ENCODE measurements at regions not wholly inside any gene's neighbourhood (a gene's known extent, or its start where the extent isn't known, plus 50 kb on each side); places are given as distances from the start of the nearest gene placed in this dataset.

- no peak for DNase-seq (ENCODE audit: low read depth in 2 of 2, low spot score in 1 of 2)
These were observed 49.9 kb downstream of the CHRM3 start for GRCh38 chr1:239436286-239436685.

GRCh38 chr1:239437822-239438221 lies 51.5 kb downstream of the CHRM3 start:
- DNase-seq (ENCODE audit: low read depth in 2 of 2, low spot score in 1 of 2), result no peak

DNA sequence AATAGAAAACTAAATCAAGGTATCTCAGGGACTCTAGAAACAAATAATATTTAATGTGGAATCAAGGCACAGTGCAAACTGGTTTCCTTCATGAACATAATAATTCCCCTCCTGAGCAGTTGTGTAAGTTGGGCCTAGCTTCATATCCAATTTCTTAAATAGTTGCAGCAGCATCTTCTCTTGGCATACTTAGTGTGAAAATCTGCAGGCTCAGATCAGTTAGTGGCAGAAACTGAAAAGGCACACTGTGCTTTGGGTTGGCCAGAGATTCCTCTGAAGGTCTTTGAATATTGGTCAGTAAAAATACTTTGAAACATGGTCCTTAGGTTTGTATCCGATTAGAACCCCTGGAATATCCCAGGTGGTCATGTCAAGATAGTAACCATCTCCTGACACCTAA lies 52.5 kb downstream of the CHRM3 start:
- DNase-seq (ENCODE audit: low read depth in 2 of 2, low spot score in 1 of 2), result no peak

DNA sequence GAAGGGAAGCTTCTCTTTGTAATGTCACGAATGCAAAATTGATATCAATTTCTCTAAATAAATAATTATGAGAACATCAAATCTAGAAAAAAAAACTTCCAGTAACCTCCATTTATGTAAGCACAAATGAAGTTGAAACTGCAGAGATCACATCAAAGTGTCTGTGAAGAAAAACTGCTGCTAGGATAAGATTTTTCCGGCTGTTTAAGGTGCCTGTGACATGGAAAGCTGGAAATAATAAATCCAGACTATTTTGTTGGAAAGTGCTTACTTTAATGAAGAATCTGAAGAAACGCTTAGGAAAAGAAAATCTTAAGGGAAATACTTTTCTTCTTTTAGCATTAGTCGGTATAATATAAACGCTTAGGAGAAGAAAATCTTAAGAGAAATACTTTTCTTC lies 57.0 kb downstream of the CHRM3 start:
- DNase-seq (ENCODE audit: low read depth in 2 of 2, low spot score in 1 of 2), result no peak

GRCh38 chr1:239446611-239447010 lies 60.2 kb downstream of the CHRM3 start:
- no peak for DNase-seq (ENCODE audit: low read depth in 2 of 2, low spot score in 1 of 2)

DNA sequence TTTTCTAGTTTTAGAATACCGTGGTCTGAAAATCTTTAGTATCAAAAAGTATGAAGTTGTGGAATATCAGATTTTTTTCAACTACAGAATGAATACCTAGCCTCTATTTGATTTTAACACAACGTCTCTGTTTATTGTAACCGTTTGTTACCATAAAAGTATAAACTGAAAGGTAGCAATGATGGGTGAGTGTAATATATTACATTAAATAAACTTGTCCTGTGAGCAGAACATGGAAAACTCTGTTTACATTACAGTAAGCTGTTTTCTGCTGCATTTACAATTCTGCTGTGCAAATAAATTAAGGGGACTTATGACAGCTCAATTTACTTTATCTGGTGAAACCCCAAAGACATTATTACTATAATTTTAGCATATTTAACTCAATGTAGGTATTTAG lies 62.5 kb downstream of the CHRM3 start:
- DNase-seq (ENCODE audit: low read depth in 2 of 2, low spot score in 1 of 2), result no peak

GRCh38 chr1:239455743-239456142 lies 69.4 kb downstream of the CHRM3 start:
- no peak for DNase-seq (ENCODE audit: low read depth in 2 of 2, low spot score in 1 of 2)

DNA sequence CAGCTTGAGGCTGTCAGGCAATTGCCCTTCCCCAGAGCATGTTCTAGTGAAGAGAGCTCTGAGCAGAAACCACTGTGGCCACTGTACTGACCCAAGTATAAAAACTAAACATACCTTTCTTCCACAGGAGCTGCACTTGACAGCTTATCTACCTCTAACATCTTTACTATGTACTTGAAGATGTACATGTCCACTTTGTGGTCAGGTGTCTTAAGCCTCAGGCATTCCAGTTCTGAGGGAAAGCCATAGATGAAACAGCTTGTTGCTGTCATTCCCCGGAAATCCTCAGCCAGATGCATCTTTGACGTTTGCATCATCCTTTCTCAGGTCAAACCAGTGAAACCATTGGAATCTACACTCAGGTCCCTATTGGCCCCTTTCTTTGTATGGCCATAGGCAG lies 70.4 kb downstream of the CHRM3 start:
- no peak for DNase-seq (ENCODE audit: low read depth in 2 of 2, low spot score in 1 of 2)

- DNase-seq (ENCODE audit: low read depth in 2 of 2, low spot score in 1 of 2), result no peak
These were observed 71.2 kb downstream of the CHRM3 start for GRCh38 chr1:239457491-239458143.

GRCh38 chr1:239458144-239458500 lies 71.8 kb downstream of the CHRM3 start:
- no peak for DNase-seq (ENCODE audit: low read depth in 2 of 2, low spot score in 1 of 2)

- no peak for DNase-seq (ENCODE audit: low read depth in 2 of 2, low spot score in 1 of 2)
These were observed 81.4 kb downstream of the CHRM3 start for GRCh38 chr1:239467730-239468129.

DNA sequence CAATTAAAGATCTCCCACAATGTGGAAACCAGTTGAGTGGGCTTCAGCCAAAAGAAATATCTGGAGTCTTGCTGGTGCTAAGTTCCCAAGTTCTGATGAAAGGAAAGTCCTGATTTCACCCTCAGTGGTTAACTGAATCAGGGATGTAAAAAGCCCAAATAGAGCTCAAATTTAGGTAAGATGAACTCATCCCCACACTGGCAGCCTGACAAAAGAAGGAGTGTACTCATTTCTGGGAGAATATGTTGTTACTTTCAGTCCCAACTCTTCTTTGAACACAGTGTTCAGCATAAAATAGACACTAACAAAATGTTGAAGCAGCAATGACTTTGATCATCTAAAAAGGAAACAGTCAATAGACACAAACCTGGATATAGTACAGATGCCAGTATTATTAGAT lies 91.7 kb downstream of the CHRM3 start:
- DNase-seq (ENCODE audit: low read depth in 2 of 2, low spot score in 1 of 2), result no peak

DNA sequence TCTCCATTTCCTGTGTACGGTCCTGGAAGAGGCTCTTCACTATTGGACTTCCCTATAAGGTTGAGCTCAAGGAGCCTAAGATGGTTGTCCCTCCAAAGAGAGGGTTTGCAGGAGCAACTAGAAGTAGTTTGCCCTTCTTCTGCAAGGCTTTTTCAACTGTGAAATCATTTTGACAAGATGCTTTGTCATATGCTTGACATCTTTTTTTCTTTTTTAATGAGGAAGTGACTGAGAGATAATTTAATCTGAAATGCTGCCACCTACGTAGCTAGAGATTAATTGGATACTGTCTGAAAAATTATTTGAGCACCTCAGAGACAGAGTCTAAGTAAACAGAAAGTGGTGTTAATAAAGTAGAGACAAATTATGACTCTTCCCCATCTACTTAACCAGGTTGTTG lies 97.0 kb downstream of the CHRM3 start:
- DNase-seq (ENCODE audit: low read depth in 2 of 2, low spot score in 1 of 2), result no peak

DNA sequence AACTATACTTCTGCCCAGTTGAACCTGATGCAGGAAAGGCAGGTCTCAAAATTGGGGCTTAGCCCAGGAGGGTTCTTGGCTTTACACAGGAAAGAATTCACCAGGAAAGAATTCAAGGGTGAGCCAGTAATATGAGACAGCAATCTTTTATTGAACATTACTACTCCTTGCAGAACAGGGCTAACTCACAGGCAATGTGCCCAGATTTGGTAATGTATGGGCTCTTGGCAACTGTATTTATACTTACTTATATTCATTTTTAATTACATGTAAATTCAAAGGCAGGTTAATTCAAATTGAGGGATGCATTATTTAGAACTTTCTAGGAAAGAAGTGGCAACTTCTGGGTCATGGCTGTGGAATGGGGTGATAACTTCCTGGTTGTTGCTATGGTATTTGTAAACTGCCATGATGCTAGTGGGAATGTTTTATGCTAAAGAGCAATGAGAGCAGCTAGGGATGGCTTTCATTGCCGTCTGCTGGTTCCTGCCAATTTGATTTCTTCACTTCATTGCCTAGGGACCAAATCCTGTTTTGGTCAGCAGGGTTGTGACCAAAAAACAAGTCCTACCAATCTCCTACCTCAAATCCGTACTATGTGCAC lies 107.5 kb downstream of the CHRM3 start:
- DNase-seq (ENCODE audit: low read depth in 2 of 2, low spot score in 1 of 2), result no peak

DNA sequence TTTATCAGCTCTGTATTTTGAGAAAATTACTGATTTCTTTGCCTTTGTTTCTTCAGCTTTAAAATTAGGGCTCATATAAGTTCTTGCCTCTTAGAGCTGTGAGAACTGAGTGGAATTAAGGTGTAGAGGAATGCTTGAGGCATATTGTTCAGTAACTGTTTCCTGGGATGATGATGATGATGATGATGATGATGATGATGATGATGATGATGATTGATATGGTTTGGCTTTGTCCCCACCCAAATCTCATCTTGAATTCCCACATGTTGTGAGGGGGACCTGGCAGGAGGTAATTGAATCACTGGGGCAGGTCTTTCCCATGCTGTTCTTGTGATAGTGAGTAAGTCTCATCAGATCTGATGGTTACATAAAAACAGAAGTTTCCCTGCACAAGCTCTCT lies 118.7 kb downstream of the CHRM3 start:
- no peak for DNase-seq (ENCODE audit: low read depth in 2 of 2, low spot score in 1 of 2)

- DNase-seq (ENCODE audit: low read depth in 2 of 2, low spot score in 1 of 2), result no peak
These were observed 121.5 kb downstream of the CHRM3 start for GRCh38 chr1:239507826-239508225.

DNA sequence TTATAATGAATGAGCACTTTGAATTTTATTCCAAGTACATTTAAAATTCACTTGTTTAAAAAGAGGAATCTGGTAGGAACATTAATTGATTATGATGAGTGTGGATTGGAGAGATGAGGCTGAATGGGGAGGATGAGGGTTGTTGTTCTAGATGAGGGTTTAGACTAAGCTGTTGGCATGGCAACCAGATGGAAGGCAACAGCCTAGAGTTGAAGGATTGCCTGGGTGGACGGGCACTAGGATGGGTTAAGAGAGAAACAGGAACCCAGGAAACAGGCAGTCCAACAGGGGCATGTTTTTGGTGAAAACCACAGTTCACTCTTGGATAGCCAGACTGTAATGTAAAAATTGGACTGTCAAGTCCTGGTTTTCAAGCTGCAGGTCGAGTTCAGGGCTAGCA lies 125.5 kb downstream of the CHRM3 start:
- DNase-seq (ENCODE audit: low read depth in 2 of 2, low spot score in 1 of 2), result no peak

DNA sequence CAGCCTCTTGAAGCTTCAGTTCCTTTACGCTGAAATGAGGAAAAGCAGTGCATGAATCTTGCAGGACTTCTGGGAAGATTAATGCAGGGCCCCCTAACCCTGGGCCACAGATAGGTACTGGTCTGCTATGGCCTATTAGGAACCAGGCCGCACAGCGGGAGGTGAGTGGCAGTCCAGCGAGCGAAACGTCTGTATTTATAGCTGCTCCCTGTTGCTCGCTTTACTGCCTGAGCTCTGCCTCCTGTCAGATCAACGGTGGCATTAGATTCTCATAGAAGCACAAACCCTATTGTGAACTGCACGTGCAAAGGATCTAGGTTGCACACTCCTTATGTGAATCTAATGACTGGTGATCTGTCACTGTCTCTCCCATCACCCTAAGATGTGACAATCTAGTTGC lies 130.2 kb downstream of the CHRM3 start:
- DNase-seq (ENCODE audit: low read depth in 2 of 2, low spot score in 1 of 2), result no peak

- no peak for DNase-seq (ENCODE audit: low read depth in 2 of 2, low spot score in 1 of 2)
These were observed 140.0 kb downstream of the CHRM3 start for GRCh38 chr1:239526391-239526790.

DNA sequence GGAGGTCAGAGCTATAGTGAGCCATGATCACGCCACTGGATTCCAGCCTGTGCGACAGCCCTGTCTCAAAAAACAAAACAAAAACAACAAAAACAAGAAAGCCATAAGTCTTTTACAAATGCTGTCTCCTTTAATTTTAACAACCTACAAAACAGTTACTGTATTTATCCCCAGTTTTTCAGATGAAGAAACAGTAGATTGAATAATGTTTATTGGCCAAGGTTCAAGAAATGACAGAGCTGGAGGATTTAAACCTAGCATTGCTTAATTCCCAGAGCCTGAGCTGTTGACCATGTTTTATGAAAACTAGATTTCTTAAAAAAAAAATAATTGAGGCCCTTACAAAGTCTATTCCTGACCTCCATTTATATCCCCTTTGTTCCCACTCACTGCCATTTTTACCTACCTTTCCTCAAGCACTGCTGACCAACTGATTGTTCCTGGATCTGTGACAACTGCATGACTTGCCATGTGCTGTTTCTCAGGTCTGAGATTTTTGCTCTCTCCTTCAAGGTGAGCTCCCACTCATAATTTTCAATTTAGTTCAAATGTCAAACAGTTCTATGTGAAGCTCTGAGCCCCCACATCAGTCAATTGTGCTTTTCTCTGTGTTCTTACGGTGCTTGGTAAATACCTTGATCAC lies 140.8 kb downstream of the CHRM3 start:
- no peak for DNase-seq (ENCODE audit: low read depth in 2 of 2, low spot score in 1 of 2)

DNA sequence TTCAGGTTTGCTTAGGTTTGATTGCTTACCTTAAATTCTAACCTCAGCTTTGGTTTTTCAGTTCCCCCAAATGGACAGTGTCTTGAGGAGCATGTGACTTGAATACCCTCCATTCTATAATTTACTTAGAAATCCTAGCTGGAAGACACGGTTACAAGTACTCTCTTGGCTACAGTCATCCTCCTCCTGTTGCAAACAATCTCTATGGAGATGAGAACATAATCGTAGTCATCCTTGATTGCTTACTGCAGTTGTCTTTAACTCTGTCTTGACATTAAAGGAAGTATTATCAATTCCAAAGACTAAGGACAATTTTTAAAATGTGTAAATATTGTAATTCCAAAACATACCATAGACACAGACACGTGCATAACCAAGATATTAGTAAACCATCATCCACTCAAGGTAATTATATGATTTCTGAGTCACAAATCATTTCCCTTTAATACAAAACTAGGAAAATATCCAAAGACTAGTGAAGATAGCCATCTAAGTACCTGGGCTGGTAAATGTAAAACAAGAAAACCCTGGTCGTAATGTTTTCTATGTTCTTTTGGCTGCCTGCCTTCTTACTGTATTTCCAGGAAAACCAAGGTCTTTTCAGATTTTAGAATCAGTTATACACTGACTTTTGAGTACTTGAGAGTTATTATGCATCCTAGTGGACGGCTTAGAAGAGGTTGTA lies 149.9 kb downstream of the CHRM3 start:
- DNase-seq (ENCODE audit: low read depth in 2 of 2, low spot score in 1 of 2), result no peak

- DNase-seq (ENCODE audit: low read depth in 2 of 2, low spot score in 1 of 2), result no peak
These were observed 151.4 kb downstream of the CHRM3 start for GRCh38 chr1:239537795-239538194.
